NT2/D1 (cell line): ENCODE measurements at regions not wholly inside any gene's neighbourhood (a gene's known extent, or its start where the extent isn't known, plus 50 kb on each side); places are given as distances from the start of the nearest gene placed in this dataset.

Source experiments
- DNase-seq: peaks from one replicate; pipeline ENCODE4 v3.0.0-alpha.2; 2011; ENCODE audit warnings: low read depth, low spot score
- H3K27me3 ChIP-seq: 2 replicates; pipeline ENCODE4 v1.6.0; 2011; ENCODE audit warnings: mild to moderate bottlenecking; ENCODE audit not compliant: insufficient read length, insufficient read depth
- H3K36me3 ChIP-seq: 2 replicates; pipeline ENCODE4 v1.6.1; 2011; ENCODE audit warnings: mild to moderate bottlenecking, low read length, mixed read lengths; ENCODE audit not compliant: insufficient read depth, insufficient read length
- H3K4me1 ChIP-seq: 2 replicates; pipeline ENCODE4 v1.5.1; 2011; ENCODE audit not compliant: insufficient read depth, insufficient read length
- H3K4me3 ChIP-seq: 2 replicates; pipeline ENCODE4 v1.5.1; 2011; ENCODE audit warnings: low read depth; ENCODE audit not compliant: insufficient read length
- H3K9ac ChIP-seq: 2 replicates; pipeline ENCODE4 v1.6.0; 2011; ENCODE audit warnings: low read depth; ENCODE audit not compliant: insufficient read length
- H3K9me3 ChIP-seq: 2 replicates; pipeline ENCODE4 v1.5.1; 2011; ENCODE audit warnings: mild to moderate bottlenecking, low read length; ENCODE audit not compliant: insufficient read depth
- SUZ12 ChIP-seq: IDR thresholded peaks from 2 replicates; pipeline ENCODE4 v1.6.1; 2011; ENCODE audit not compliant: insufficient read length, insufficient read depth; ENCODE audit errors: extremely low read depth
- YY1 ChIP-seq: IDR thresholded peaks from 2 replicates; pipeline ENCODE4 v1.6.1; 2011; ENCODE audit not compliant: insufficient read length, insufficient read depth
- ZNF274 ChIP-seq: IDR thresholded peaks from 2 replicates; pipeline ENCODE4 v1.6.1; 2011; ENCODE audit warnings: mild to moderate bottlenecking, low read depth, low read length

DNA sequence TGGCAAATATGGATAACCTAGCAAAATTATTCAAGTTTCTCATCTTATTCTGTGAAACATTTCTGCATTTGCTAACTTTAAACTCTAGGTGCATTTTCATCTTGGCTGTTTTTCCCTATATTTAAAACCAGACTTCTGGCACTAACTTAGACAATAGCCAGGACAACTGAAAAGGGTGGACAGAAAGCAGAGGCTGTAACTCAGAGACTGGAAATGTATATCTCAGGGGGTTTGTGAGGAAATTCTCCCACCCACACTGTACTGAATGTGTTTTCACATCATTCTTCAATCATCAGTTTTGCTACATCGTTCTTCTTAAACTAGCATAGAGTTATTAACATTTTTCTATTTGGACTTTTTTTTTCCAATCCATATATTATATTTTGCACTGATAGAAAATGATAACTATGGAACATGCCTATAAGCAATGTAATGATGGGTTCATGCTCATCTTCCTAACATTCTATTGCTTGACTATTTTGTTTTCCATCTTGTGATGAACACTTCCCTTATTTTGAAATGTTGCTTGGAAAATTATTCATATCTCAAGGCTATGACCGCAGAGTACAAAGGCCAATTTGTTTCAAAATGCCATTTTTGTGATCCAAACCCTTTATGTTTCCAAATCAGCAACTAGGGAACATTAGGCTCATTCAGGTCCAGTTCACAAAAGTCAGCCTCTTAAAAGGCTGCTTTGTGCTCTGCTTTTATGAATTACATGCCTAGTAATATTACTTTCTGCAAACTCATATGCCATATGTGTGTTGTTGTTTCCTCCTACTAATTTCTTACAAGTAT, 125.8 kb upstream of the CDH19 start:
- DNase-seq, result no peak
- no peak overlapping the region for H3K9ac ChIP-seq
- no peaks in the 10 kb centered on the region for H3K4me1 ChIP-seq
- H3K36me3 ChIP-seq, result no peaks in the 10 kb centered on the region
- TF ChIP-seq ZNF274 (no peak), YY1 (no peak), SUZ12 (no peak)
- no peaks in the 10 kb centered on the region for H3K27me3 ChIP-seq
- no peak overlapping the region for H3K4me3 ChIP-seq
- H3K9me3 ChIP-seq, result no peaks in the 10 kb centered on the region

DNA sequence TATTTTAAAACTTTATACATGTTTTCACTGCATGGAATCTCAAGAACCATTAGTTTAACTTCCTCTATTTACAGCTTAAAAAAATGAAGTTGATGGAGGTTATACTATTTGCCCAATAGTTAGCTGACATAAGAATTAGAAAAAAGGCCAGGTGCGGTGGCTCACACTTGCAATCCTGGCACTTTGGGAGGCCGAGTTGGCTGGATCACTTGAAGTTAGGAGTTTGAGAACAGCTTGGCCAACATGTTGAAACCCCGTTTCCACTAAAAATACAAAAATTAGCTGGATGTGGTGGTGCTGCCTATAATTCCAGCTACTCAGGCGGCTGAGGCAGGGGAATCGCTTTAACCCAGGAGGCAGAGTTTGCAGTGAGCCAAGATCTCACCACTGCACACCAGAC, 125.1 kb upstream of the CDH19 start:
- no peak overlapping the region for H3K4me3 ChIP-seq
- TF ChIP-seq SUZ12 (no peak), ZNF274 (no peak), YY1 (no peak)
- no peaks in the 10 kb centered on the region for H3K4me1 ChIP-seq
- H3K27me3 ChIP-seq, result no peaks in the 10 kb centered on the region
- H3K36me3 ChIP-seq, result no peaks in the 10 kb centered on the region
- no peak for DNase-seq
- H3K9me3 ChIP-seq, result no peaks in the 10 kb centered on the region
- no peak overlapping the region for H3K9ac ChIP-seq

DNA sequence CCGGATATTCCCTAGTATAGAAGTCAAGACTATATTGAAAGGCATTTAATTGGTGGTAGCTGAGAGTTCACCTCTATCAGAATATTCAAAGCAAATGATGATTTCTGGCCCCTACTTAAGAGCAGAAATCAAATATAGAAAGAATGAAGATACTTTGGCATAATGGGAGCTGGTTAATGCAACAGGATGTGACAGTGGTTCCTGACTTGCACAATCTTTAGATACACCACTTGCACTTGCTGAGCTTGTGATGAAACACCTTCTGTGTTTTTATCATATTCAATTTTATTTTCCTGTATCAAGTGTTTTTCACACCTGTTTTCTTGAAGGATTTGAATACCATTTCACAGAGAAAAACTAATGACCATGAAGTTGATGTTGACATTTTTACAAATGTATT, 124.1 kb upstream of the CDH19 start:
- Histone ChIP-seq H3K27me3 (no peaks in the 10 kb centered on the region), H3K4me3 (no peak overlapping the region), H3K36me3 (no peaks in the 10 kb centered on the region), H3K9me3 (no peaks in the 10 kb centered on the region), H3K9ac (no peak overlapping the region), H3K4me1 (no peaks in the 10 kb centered on the region)
- DNase-seq, result no peak
- TF ChIP-seq YY1, result no peak

DNA sequence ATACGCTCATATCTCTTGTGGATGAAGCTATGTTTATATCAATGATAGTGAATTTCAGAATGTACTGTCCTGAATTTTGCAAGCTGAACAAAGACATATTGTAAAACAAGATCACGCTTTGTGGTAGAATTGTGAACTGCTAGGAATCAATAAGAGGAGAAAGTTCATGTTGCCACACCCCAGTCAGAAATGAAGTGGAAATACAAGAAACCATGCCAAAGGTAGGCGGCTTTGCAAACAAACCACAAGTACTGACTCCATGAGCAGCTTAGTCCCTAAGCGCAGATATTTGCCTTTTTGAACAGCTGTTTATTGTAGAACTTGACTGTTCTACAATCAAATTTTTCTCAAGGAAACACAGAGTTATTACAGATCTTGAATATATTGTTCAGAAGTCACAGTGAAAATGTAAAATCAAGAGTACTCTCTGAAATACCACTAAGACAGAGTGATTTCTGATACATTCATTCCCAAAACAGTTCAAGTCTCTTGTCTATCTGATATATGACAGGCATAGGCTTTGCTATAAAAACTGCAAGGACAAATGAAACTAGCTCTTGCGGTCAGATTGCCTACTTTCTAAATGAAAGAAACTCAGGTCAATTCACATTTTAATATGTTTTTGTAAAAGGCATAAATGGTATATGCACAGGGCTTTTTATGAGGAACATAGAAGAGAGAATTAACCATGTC, 120.9 kb upstream of the CDH19 start:
- no peak for DNase-seq
- H3K4me1 ChIP-seq, result no peaks in the 10 kb centered on the region
- no peak overlapping the region for H3K4me3 ChIP-seq
- TF ChIP-seq YY1 (no peak), SUZ12 (no peak), ZNF274 (no peak)
- no peak overlapping the region for H3K9ac ChIP-seq
- H3K9me3 ChIP-seq, result no peaks in the 10 kb centered on the region
- no peaks in the 10 kb centered on the region for H3K27me3 ChIP-seq
- no peaks in the 10 kb centered on the region for H3K36me3 ChIP-seq

DNA sequence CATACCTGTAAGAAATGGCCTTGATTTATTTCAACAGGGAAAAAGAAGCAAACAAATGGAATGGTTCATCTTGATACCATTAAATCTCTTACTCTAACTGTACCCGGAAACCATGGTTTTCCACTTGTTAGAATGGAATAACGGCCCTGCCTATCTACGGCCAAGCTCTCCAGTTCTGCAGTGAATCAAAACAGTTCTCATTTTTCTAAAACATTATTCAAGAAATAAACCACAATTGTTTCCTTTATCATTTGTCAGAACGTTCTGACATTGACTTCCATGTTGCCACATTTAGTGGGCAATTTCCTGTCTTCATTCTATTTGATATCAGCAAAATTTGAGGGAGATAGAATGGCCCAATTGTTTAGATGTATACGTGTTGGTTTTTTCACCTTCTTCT, 118.8 kb upstream of the CDH19 start:
- TF ChIP-seq YY1 (no peak), SUZ12 (no peak), ZNF274 (no peak)
- no peaks in the 10 kb centered on the region for H3K36me3 ChIP-seq
- DNase-seq, result no peak
- no peak overlapping the region for H3K4me3 ChIP-seq
- H3K4me1 ChIP-seq, result no peaks in the 10 kb centered on the region
- H3K9ac ChIP-seq, result no peak overlapping the region
- H3K9me3 ChIP-seq, result no peaks in the 10 kb centered on the region
- H3K27me3 ChIP-seq, result no peaks in the 10 kb centered on the region

DNA sequence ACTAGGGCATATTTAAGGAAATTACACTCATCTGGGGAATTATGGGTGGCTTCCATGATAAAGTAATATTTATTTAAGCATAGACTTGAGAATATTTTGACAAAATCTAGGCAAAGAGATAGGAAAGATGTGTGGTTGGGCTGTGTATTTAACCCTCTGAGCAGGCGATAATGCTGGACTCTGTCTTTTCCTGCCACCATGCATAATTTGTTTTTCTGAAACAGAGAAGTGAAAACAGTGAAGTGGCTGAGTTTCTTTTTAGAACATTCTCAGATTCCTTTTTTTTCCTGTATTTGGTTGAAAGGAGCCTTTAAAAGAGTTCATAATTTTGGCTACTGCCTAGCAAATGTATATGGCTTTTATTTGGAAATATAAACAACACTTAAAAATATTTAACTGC, 104.8 kb upstream of the CDH19 start:
- Histone ChIP-seq H3K27me3 (no peaks in the 10 kb centered on the region), H3K9ac (no peak overlapping the region), H3K9me3 (no peaks in the 10 kb centered on the region), H3K4me3 (no peak overlapping the region), H3K4me1 (no peaks in the 10 kb centered on the region), H3K36me3 (no peaks in the 10 kb centered on the region)
- no peak for DNase-seq
- no peak for TF ChIP-seq SUZ12
- TF ChIP-seq YY1, result no peak
- no peak for TF ChIP-seq ZNF274

DNA sequence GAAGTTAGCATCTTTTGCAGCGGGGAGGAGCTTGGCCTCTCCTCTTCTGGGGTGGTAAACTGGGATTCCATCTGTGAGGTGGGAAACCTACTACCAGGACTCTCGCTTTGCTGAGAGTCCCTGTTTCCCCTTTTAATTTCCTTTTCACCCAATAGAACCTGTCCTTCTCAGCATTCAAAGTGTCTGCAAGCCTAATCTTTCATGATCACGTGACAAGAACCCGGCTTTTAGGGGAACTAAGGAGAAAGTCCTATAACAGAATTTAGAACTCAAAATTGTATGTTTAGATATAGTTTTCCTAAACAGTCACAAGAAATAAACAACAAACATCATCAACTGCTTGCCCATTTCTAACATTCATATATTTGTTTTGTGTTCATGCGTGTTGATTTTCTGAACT, 103.6 kb upstream of the CDH19 start:
- Histone ChIP-seq H3K36me3 (no peaks in the 10 kb centered on the region), H3K9me3 (no peaks in the 10 kb centered on the region), H3K9ac (no peak overlapping the region), H3K27me3 (no peaks in the 10 kb centered on the region), H3K4me1 (no peaks in the 10 kb centered on the region), H3K4me3 (no peak overlapping the region)
- TF ChIP-seq SUZ12 (no peak), ZNF274 (no peak), YY1 (no peak)
- no peak for DNase-seq
